ELF-1 (cell line): ENCODE measurements at regions not wholly inside any gene's neighbourhood (a gene's known extent, or its start where the extent isn't known, plus 50 kb on each side); places are given as distances from the start of the nearest gene placed in this dataset.
A peak's percentile ranks its signal among the peaks of the same experiment; 100 is the strongest.
"Not testable (repeated sequence)": the region's sequence is repeated elsewhere in the genome, so short reads cannot be mapped to it uniquely, and the experiment has no call there.

Experiments
- DNase-seq: peaks from one replicate; pipeline ENCODE4 v3.0.0-alpha.2; 2016; ENCODE audit warnings: low read depth, low spot score

GRCh38 chr4:64216741-64217140, 192.5 kb downstream of the TECRL start:
- no peak for DNase-seq

DNA sequence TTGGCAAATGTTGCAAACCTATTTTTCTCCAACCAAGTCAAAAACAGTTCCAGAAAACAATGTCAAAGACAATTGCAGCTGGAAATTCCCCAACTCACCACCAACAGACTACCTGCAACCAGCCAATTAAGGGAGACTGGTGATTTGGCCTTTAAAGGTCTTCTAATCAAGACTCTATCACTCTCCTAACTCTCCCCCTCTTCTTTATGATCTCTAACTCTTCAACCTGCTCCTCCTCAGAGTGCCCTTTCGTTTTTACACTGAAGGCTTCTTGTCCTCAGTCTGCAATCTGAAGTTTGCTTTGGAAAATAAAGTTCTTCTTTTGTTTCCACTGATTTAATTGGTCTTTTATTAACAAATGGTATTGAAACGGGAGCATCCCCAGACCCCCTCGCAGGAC, 203.9 kb downstream of the TECRL start:
- DNase-seq = no peak

DNA sequence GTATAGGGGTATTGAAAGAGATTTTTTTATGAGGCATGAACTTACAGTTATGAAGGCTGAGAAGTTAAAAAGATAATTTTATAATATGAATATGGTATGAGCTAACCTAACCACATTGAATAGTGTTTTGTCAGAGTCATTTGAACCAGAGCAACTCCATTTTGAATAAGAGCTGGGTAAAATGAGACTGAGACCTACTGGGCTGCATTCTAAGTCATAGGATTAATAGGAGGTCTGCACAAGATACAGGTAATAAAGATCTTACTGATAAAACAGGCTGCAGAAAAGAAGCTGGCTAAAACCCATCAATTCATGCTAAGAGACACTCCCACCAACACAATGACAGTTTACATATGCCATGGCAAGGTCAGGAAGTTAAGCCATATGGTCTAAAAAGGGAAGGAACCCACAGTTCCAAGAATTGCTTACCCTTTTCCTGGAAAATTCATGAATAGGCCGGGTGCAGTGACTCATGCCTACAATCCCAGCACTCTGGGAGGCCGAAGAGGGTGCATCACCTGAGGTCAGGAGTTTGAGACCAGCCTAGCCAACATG, 209.2 kb downstream of the TECRL start:
- no peak for DNase-seq

GRCh38 chr4:64195582-64195981, 213.7 kb downstream of the TECRL start:
- no peak for DNase-seq

GRCh38 chr4:64192731-64193412, 216.4 kb downstream of the TECRL start:
- no peak for DNase-seq

DNA sequence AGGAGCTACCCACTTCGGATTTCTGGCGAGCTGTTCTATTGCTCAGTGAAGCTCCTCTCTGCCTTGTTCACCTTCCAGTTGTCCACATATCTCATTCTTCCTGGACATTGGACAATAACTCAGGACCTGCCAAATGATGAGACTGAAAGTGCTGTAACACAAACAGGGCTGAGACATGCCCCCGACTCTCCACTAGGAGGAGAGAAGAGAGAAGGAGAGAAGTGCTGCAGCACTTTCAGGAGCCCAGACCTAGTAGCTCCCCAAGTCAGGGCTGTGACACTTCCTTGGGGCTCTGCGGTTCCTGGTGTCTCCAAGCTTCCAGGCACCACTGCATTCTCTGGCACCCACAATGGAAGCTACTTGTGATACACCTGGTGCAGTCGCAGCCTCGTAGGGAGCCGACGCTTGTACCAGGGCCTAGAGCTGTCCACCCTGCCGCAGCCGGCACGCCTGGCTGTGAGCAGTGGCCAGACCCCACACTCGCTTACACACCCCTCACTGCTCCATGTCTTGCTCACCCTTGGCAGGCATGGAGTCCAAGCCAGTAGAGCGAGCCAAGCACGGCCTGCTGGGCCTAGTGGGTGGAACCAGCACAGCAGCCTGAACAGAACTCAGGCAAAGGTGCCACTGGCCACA, 234.9 kb downstream of the TECRL start:
- no peak for DNase-seq

DNA sequence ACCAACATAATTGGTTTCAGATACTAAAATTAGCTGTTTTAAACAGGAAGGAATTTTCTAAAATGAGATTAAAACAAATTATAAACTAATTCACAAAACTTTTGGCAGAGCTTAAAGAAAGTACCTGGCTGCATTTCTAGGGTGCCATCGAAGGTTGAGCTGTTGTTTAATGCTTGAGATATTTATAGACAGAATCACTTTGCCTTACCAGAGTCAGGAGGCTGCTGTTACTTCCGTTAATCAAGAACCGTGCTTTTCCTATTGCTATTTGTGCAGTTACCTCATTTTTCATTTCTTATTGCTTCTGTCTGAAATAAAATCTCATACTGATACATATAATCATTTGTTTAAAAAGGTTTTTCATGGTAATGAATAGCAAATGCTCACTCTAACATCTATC, 242.9 kb downstream of the TECRL start:
- no peak for DNase-seq

- DNase-seq = peak; percentile 7
These were observed 250.5 kb downstream of the TECRL start for GRCh38 chr4:64158648-64159326.

- no peak for DNase-seq
These were observed 251.9 kb downstream of the TECRL start for GRCh38 chr4:64157397-64157796.

GRCh38 chr4:64156253-64156652, 253.0 kb downstream of the TECRL start:
- DNase-seq = no peak

DNA sequence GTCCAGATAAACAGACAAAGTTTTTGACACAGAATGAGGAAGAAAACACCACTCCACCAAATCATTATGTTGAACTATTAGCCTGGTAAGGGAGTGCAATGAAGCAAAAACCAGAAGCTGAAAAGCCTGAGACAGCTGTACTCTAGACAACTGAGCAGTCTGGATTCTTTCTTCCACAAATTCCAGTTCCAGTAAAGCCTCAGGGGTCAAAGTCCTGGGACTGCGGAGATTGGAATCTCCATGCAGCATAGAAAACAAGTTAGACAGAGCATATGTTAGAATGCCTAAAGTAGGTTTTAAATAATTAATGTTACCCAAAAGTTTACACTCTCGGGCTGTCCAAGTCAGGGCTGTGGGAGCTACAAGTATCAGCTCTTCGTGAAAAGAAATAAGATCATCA, 263.2 kb downstream of the TECRL start:
- DNase-seq = no peak

DNA sequence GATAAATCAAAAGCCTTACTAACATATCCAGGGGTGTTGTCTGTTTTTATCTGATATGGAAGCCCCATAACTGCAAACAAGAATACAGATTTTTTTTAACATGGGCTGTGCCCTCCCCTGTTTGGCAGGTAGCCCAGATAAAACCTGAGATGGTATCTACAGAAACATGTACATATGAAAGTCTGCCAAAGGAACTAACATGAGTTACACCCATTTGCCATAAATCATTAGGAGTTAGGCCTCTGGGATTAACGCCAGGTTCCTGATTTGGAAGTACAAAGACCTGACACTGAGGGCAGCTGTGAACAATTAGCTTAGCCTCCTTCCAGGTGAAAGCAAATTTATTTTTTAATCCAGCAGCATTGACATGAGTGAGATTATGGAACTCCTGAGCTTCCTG, 264.3 kb downstream of the TECRL start:
- DNase-seq = no peak

DNA sequence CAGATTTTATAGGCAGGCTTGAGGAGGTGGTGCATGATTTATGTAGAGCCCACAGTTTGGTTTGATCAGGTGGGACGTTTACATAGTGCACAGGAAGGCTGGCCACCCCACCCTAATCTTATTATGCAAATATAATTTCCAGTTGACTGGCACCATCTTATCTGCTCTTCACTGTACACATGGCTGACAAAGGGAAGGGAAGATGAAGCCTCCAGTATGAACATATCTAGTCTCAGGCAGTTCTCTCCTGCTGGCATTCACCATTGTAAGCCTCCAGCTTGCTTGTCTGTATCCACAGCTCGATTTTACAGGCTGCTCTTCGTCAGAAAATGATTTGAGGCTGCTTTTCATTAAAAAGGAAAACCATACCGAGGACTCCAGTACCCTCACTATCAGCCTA, 278.3 kb downstream of the TECRL start:
- no peak for DNase-seq

DNA sequence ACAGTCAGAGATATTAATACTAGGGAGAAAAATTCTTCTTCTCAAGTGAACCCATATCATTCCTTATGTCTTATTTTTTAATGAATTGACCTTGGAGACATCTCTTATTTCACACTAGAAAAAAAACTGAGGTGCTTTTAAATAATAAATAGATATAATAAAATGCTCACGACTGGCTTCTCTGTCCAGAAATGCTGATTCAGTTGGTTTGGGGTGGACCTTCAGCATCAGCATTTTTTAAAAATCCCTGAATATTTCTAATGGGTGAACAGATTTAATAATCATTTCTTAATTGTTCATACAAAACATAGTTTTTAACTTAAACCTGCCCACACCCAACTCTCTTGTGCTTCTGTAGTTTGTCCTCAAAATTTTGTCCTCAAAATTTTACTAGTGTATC, 283.9 kb downstream of the TECRL start:
- DNase-seq = no peak

DNA sequence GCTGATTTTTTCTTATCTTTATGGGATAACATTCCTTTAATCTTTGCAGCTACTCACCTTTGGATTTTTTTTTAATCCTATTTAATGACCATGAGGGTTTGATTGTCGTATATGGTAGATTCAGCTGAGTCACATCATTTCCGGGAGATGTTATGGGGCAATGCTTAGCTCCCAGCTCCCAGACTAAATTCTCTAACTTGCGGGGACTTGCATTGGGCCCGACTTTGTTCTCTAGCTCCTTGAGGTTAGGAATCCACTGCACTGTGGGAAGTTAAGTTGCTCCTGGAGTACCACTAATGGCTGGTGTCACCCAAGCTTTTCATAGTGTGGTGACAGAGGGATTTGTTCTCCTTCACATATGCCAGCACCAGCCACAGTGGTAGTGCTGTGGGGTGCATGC, 287.4 kb downstream of the TECRL start:
- DNase-seq = no peak

- DNase-seq = no peak
These were observed 303.3 kb downstream of the TECRL start for GRCh38 chr4:64105903-64106302.

GRCh38 chr4:64095398-64095797, 313.9 kb downstream of the TECRL start:
- DNase-seq = no peak

DNA sequence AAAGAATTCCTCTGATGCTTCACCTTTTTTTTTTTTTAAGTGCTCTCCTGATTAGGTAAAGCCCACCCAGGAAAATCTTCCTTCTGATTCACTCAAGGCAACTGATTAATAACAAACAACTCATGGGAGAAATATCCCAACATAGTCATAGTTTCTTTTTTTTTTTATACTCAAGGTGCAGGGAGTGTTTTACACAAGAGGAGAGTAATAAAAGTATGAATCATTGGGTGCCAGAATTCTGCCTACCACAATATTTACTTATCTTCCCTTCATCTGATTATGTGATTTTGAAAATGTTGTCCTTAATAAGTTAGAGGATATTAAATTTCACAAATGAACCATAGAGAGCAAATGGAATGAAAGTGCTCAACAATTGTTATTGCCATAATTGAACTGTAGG, 329.9 kb downstream of the TECRL start:
- no peak for DNase-seq

- DNase-seq = no peak
These were observed 341.2 kb downstream of the TECRL start for GRCh38 chr4:64068096-64068495.

DNA sequence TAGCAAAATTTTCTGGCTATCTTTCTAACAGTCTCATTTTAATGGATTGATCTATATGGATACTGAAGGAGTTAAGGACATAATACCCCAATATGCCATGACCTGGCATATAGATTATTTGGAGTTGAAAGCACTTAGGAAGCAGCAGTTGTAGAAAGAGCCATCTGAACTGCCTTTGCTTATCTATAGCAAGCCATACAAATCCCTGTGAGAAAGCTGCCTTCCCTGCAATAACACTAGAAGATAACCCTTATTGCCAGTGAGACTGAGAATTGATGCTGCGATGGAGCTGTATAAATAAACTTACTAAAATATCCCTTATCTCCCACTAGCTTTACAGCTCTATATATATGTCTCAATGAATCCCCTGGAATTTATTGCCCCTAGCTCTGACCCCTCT, 346.3 kb downstream of the TECRL start:
- no peak for DNase-seq

DNA sequence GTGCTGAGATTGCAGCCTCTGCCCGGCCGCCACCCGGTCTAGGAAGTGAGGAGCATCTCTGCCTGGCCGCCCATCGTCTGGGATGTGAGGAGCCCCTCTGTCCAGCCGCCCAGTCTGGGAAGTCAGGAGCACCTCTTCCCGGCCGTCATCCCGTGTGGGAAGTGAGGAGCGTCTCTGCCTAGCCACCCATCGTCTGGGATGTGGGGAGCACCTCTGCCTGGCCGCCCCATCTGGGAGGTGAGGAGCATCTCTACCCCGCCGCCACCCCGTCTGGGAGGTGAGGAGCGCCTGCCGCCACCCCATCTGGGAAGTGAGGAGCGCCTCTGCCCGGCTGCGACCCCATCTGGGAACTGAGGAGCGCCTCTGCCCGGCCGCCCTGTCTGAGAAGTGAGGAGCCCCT, 372.2 kb downstream of the TECRL start:
- DNase-seq = not testable (repeated sequence)

DNA sequence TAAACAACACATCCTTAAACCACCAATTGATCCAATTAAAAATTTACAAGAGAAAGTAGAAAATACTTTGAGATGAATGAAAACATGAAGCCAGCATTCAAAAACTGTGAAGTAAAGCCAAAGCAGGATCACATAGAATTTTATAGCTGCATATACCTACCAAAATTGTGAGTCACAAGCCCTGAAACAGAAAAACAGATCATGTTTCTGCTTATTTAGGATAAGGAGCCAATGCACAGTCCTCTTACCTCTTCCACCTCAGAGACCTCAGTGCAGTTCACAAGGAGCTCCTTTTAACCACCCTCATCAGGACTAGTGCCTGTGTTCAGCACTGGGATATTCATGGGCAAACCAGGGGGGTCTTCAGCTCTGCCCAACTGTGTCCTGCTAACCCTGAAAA, 386.7 kb downstream of the TECRL start:
- DNase-seq = no peak

- DNase-seq = no peak
These were observed 392.4 kb downstream of the TECRL start for GRCh38 chr4:64016893-64017292.
